ENCODE measurements at regions not wholly inside any gene's neighbourhood (a gene's known extent, or its start where the extent isn't known, plus 50 kb on each side); places are given as distances from the start of the nearest gene placed in this dataset.

DNA sequence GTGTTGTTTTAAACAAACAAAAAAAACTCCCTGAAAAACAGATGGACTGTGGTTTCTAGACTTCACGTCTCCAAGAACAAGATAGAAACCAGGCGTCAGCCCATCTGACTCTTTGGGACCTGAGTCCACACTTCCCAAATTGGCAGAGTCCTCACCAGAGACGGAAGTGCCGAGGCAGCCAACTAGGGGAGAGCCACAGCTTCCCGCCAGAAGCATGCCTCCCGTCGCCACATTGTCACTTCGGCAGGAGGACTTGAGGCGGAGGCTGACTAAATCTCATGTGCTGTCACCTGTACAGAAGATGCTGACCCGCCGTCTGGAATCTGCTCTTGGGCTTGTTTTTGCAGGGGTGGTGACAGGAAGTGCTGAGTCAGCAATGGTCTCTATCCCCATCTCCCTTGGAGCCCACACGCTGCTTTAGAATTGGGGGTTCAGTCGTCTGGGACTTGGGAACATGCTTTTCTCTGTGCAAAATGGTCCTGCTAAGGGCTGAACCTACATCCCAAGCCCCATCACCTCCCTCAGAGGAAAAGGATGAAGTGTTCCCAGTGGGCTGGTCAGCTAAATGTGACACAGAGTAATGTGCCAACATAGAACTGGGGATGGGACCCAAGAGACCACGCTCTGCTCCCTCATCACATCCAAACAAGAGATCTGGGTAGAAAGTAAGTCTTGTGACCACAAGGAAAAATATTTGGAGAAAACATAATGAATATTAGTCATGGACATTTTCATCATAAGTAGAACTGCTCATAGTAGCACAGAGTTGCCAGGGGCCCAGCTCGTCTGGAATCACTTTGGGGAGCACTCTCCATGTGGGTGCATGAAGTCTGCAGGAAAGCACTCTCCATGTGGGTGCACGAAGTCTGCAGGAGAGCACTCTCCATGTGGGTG, 152.9 kb downstream of the SNX19 start:
- H3K27me3 ChIP-seq (ENCODE audit: insufficient read depth, poor library complexity, severe bottlenecking) = peaks cover 2% of the 10 kb centered on the region
- no peak overlapping the region for H3K27ac ChIP-seq (replicated peaks)
- no peak for DNase-seq (ENCODE audit: low read depth in 1 of 2, low spot score in 1 of 2)
- no peak for TF ChIP-seq SPI1 (IDR thresholded peaks at IDR 0.05; ENCODE audit: borderline replicate concordance, low read depth)
- TF ChIP-seq, protein P1, sequence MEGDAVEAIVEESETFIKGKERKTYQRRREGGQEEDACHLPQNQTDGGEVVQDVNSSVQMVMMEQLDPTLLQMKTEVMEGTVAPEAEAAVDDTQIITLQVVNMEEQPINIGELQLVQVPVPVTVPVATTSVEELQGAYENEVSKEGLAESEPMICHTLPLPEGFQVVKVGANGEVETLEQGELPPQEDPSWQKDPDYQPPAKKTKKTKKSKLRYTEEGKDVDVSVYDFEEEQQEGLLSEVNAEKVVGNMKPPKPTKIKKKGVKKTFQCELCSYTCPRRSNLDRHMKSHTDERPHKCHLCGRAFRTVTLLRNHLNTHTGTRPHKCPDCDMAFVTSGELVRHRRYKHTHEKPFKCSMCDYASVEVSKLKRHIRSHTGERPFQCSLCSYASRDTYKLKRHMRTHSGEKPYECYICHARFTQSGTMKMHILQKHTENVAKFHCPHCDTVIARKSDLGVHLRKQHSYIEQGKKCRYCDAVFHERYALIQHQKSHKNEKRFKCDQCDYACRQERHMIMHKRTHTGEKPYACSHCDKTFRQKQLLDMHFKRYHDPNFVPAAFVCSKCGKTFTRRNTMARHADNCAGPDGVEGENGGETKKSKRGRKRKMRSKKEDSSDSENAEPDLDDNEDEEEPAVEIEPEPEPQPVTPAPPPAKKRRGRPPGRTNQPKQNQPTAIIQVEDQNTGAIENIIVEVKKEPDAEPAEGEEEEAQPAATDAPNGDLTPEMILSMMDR (IDR thresholded peaks at IDR 0.05; ENCODE audit: insufficient read depth, low read length) = no peak
- no peak for TF ChIP-seq GABPA (IDR thresholded peaks at IDR 0.05; ENCODE audit: low read depth)
- TF ChIP-seq POLR2AphosphoS5 (IDR thresholded peaks at IDR 0.05; ENCODE audit: low read depth) = no peak
- TF ChIP-seq, protein P2, sequence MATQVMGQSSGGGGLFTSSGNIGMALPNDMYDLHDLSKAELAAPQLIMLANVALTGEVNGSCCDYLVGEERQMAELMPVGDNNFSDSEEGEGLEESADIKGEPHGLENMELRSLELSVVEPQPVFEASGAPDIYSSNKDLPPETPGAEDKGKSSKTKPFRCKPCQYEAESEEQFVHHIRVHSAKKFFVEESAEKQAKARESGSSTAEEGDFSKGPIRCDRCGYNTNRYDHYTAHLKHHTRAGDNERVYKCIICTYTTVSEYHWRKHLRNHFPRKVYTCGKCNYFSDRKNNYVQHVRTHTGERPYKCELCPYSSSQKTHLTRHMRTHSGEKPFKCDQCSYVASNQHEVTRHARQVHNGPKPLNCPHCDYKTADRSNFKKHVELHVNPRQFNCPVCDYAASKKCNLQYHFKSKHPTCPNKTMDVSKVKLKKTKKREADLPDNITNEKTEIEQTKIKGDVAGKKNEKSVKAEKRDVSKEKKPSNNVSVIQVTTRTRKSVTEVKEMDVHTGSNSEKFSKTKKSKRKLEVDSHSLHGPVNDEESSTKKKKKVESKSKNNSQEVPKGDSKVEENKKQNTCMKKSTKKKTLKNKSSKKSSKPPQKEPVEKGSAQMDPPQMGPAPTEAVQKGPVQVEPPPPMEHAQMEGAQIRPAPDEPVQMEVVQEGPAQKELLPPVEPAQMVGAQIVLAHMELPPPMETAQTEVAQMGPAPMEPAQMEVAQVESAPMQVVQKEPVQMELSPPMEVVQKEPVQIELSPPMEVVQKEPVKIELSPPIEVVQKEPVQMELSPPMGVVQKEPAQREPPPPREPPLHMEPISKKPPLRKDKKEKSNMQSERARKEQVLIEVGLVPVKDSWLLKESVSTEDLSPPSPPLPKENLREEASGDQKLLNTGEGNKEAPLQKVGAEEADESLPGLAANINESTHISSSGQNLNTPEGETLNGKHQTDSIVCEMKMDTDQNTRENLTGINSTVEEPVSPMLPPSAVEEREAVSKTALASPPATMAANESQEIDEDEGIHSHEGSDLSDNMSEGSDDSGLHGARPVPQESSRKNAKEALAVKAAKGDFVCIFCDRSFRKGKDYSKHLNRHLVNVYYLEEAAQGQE (IDR thresholded peaks at IDR 0.05; ENCODE audit: insufficient replicate concordance, low read depth) = no peak
- H3K4me3 ChIP-seq (replicated peaks; ENCODE audit: insufficient read depth, low read length) = no peak overlapping the region

DNA sequence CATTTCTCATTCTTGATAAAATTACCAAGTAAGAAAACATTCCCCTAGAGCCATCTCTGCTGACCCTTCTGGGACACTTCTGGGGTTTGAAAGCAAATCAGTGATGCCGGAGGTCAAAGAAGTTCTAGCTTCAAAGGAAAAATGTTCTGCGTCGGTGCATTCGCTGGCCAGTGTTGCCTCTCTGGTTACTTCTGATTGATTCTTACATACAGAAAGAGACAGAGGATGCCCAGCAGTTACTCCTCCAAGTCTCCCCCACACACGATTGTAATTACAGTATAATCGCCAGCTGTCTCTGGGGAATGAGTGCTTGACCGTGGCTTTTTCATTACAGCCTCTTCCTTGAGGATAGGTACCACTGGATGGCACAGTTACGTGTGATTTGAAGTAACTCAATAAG, 150.9 kb downstream of the SNX19 start:
- TF ChIP-seq, protein P1 (IDR thresholded peaks at IDR 0.05; ENCODE audit: insufficient read depth, low read length) = no peak
- TF ChIP-seq, protein P2 (IDR thresholded peaks at IDR 0.05; ENCODE audit: insufficient replicate concordance, low read depth) = no peak
- no peak for TF ChIP-seq SPI1 (IDR thresholded peaks at IDR 0.05; ENCODE audit: borderline replicate concordance, low read depth)
- TF ChIP-seq GABPA (IDR thresholded peaks at IDR 0.05; ENCODE audit: low read depth) = no peak
- no peak for TF ChIP-seq POLR2AphosphoS5 (IDR thresholded peaks at IDR 0.05; ENCODE audit: low read depth)
- Histone ChIP-seq H3K4me3 (replicated peaks; ENCODE audit: insufficient read depth, low read length) (no peak overlapping the region), H3K27ac (replicated peaks) (no peak overlapping the region), H3K27me3 (ENCODE audit: insufficient read depth, poor library complexity, severe bottlenecking) (peaks cover 2% of the 10 kb centered on the region)
- DNase-seq (ENCODE audit: low read depth in 1 of 2, low spot score in 1 of 2) = no peak

DNA sequence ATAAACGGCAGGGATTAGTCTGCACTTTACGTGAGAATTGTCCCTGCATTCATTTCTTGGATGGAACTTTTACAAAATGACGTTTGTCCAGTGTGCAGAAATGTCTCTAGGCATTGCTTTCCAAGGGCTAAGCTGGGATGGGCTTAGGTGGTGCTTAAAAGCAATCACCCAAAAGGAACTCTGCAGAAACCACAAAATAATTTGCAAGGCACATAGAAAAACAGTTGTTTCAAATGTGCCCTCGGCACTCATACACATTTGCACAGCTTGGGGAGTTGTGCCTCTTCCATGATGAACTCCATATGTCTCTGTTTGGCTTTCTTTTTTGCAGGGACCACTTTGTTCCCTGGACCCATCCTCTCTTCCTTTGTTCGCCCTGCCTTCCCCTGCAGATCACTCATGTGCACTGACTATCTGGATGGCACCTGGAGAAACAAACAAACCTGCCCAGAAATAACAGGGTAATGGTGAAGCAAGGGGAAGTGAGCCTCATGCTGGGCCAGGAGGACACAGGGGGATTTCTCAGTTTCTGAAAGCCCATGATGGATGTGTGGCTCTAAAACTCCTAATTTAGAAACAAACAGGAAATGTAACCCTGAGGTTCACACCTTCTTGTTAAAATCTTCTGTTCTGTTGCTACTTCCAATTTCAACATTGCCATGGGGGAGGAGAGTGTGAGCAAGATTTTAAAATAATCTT, 150.2 kb downstream of the SNX19 start:
- Histone ChIP-seq H3K27ac (replicated peaks) (no peak overlapping the region), H3K4me3 (replicated peaks; ENCODE audit: insufficient read depth, low read length) (no peak overlapping the region)

More for the DNA sequence above, 150.2 kb downstream of the SNX19 start:
- DNase-seq (ENCODE audit: low read depth in 1 of 2, low spot score in 1 of 2) = no peak
- TF ChIP-seq GABPA (IDR thresholded peaks at IDR 0.05; ENCODE audit: low read depth) = no peak
- TF ChIP-seq POLR2AphosphoS5 (IDR thresholded peaks at IDR 0.05; ENCODE audit: low read depth) = no peak
- TF ChIP-seq SPI1 (IDR thresholded peaks at IDR 0.05; ENCODE audit: borderline replicate concordance, low read depth) = no peak
- TF ChIP-seq, protein P1 (IDR thresholded peaks at IDR 0.05; ENCODE audit: insufficient read depth, low read length) = no peak
- TF ChIP-seq, protein P2 (IDR thresholded peaks at IDR 0.05; ENCODE audit: insufficient replicate concordance, low read depth) = no peak
- H3K27me3 ChIP-seq (ENCODE audit: insufficient read depth, poor library complexity, severe bottlenecking) = peaks cover 1% of the 10 kb centered on the region
